ENCODE measurements at regions not wholly inside any gene's neighbourhood (a gene's known extent, or its start where the extent isn't known, plus 50 kb on each side); places are given as distances from the start of the nearest gene placed in this dataset.
A peak's percentile ranks its signal among the peaks of the same experiment; 100 is the strongest.

- peaks cover 0 to 5% of the 10 kb centered on the region in 2 donors for H3K9me3 ChIP-seq
- H3K36me3 ChIP-seq: no peaks in the 10 kb centered on the region
- no peak overlapping the region for H3K4me3 ChIP-seq
- no peak overlapping the region for H3K27ac ChIP-seq
- no peak for DNase-seq (ENCODE audit: low spot score)
- no peaks in the 10 kb centered on the region for H3K27me3 ChIP-seq
- TF ChIP-seq CTCF (IDR thresholded peaks at IDR 0.05): no peak
- H3K4me1 ChIP-seq: no peaks in the 10 kb centered on the region
Observed at GRCh38 chr5:38207343-38207742, 51.0 kb upstream of the EGFLAM start.

DNA sequence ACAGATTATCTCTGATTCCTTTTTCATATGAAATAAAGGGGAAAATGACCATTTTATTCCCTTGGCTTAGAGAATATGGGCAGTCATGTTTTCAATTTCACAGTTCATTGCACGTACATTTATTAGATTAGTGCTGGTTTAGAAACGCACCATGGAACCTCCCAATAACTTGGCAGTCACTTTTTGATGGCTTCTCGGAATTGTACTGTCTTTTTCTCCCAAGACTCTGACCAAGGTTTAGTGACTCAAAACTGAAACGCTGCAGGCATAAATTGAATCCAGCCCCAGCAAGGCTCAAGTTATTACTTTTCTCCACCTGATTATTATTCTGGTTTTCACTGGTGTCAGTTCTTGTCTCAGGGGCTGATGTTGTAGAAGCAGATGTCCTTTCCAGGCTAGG, 55.6 kb upstream of the EGFLAM start:
- DNase-seq (ENCODE audit: low spot score): no peak
- Histone ChIP-seq H3K27me3 (no peaks in the 10 kb centered on the region), H3K4me1 (no peaks in the 10 kb centered on the region), H3K4me3 (no peak overlapping the region), H3K36me3 (no peaks in the 10 kb centered on the region), H3K9me3 (no peaks in the 10 kb centered on the region), H3K27ac (no peak overlapping the region)
- no peak for TF ChIP-seq CTCF (IDR thresholded peaks at IDR 0.05)

DNA sequence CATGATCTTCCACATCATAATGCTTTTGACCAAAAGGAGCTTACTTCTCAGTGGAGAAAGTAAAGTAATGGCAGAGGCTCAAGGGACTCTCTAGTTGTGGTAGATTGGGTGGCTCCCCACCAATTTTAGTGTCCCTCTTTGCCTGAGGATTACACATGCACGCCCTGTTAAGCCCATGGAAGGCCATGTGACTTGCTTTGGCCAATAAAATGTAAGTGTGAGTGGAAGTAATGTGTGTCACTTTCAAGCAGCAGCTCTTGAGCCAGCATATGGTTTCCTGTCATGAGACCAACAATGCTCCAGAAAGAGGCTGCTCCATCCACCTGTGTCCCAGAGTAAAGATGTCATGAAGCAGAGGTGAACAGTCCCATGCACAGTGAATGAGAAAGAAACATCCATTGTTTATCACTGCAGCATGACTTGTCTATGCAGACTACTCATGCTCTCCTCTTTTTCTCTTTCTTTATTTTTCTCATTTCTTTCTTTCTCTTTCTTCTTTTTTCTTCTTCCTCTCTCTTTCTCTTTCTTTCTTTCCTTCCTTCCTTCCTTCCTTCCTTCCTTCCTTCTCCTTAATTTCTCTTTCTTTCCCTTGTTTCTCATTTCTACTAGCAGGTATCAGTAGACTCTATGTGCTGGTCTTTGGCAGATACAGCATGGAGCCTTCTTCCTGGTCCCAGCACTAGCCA, 57.3 kb upstream of the EGFLAM start:
- H3K4me1 ChIP-seq: no peaks in the 10 kb centered on the region
- H3K36me3 ChIP-seq: no peaks in the 10 kb centered on the region
- no peak overlapping the region for H3K4me3 ChIP-seq
- no peak for DNase-seq (ENCODE audit: low spot score)
- H3K9me3 ChIP-seq: no peaks in the 10 kb centered on the region
- no peak overlapping the region for H3K27ac ChIP-seq
- no peak for TF ChIP-seq CTCF (IDR thresholded peaks at IDR 0.05)
- no peaks in the 10 kb centered on the region for H3K27me3 ChIP-seq

DNA sequence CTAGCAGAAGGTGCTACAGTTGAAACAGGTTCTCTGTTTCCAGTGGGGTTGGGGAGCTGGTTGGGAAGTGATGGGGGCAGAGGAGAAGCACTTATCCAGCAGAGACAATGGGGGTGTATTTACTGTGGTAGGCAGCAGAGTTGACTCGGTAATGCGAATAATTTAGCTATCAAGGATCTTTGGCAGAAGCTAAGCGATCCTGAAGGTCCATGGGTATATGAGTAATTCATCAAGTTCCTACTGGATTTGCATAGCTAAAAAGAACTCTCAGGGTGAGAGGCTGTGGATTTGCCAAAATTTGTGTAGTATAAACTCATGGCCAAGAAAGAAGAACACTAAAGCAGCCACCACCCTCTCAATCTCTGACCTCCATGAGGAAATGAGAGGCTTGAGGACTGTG, 61.2 kb upstream of the EGFLAM start:
- H3K36me3 ChIP-seq: no peaks in the 10 kb centered on the region
- no peak overlapping the region for H3K4me3 ChIP-seq
- H3K9me3 ChIP-seq: no peaks in the 10 kb centered on the region
- TF ChIP-seq CTCF (IDR thresholded peaks at IDR 0.05): no peak
- H3K27me3 ChIP-seq: no peaks in the 10 kb centered on the region
- no peaks in the 10 kb centered on the region for H3K4me1 ChIP-seq
- no peak overlapping the region for H3K27ac ChIP-seq
- DNase-seq (ENCODE audit: low spot score): no peak

- no peak overlapping the region for H3K27ac ChIP-seq
- TF ChIP-seq CTCF (IDR thresholded peaks at IDR 0.05): peak; percentile 81 to 90
- peak; percentile 77 for DNase-seq (ENCODE audit: low spot score)
- H3K9me3 ChIP-seq: no peaks in the 10 kb centered on the region
- no peaks in the 10 kb centered on the region for H3K27me3 ChIP-seq
- no peaks in the 10 kb centered on the region for H3K4me1 ChIP-seq
- H3K36me3 ChIP-seq: no peaks in the 10 kb centered on the region
- no peak overlapping the region for H3K4me3 ChIP-seq
Observed at GRCh38 chr5:38193015-38193581, 65.3 kb upstream of the EGFLAM start.

- no peak overlapping the region for H3K4me3 ChIP-seq
- H3K27me3 ChIP-seq: no peaks in the 10 kb centered on the region
- no peak for TF ChIP-seq CTCF (IDR thresholded peaks at IDR 0.05)
- no peaks in the 10 kb centered on the region for H3K4me1 ChIP-seq
- H3K27ac ChIP-seq: no peak overlapping the region
- H3K36me3 ChIP-seq: no peaks in the 10 kb centered on the region
- DNase-seq (ENCODE audit: low spot score): no peak
- H3K9me3 ChIP-seq: no peaks in the 10 kb centered on the region
Observed at GRCh38 chr5:38191693-38192092, 66.7 kb upstream of the EGFLAM start.

Data from right atrium auricular region (tissue), 2 donors.